Suprapubic skin (tissue), 4 donors: ENCODE measurements at regions not wholly inside any gene's neighbourhood (a gene's known extent, or its start where the extent isn't known, plus 50 kb on each side); places are given as distances from the start of the nearest gene placed in this dataset.

Experiments used
- DNase-seq, 2 donors: peaks; one replicate each; pipeline ENCODE4 v3.0.0-alpha.2; 2019; ENCODE audit warnings: low spot score in 2 of 2
- H3K27ac ChIP-seq: fragments of 200-600 bp; sonication (generic); one replicate; pipeline ENCODE4 v1.5.1; 2019
- H3K27me3 ChIP-seq: fragments of 200-600 bp; sonication (generic); one replicate; pipeline ENCODE4 v1.5.1; 2019
- H3K36me3 ChIP-seq: fragments of 200-600 bp; sonication (generic); one replicate; pipeline ENCODE4 v1.5.1; 2019
- H3K4me1 ChIP-seq: fragments of 200-600 bp; sonication (generic); one replicate; pipeline ENCODE4 v1.5.1; 2019
- H3K4me3 ChIP-seq: fragments of 200-600 bp; sonication (generic); one replicate; pipeline ENCODE4 v1.5.1; 2019; ENCODE audit warnings: mild to moderate bottlenecking
- H3K9me3 ChIP-seq: fragments of 200-600 bp; sonication (generic); one replicate; pipeline ENCODE4 v1.5.1; 2019
- EP300 ChIP-seq: sonication (generic); formaldehyde crosslinking; IDR thresholded peaks from one replicate; pipeline ENCODE4 v1.6.1; 2017; ENCODE audit warnings: antibody characterized with exemption
- POLR2A ChIP-seq, 2 donors: fragments of 450-650 bp; IDR thresholded peaks; one replicate each; pipeline ENCODE4 v1.6.1; 2017; ENCODE audit warnings: antibody characterized with exemption in 2 of 2, mild to moderate bottlenecking in 2 of 2, moderate library complexity in 2 of 2
- POLR2AphosphoS5 ChIP-seq, 3 donors: sonication (generic); formaldehyde crosslinking; IDR thresholded peaks; one replicate each; pipeline ENCODE4 v1.6.1; 2017; ENCODE audit warnings: antibody characterized with exemption in 3 of 3
- WGBS: methylation state at CpG from one replicate; pipeline ENCODE4 v1.1.5; 2018; 5-methylcytosine and 5-hydroxymethylcytosine counted together
- TF ChIP-seq, protein P1 (sequence below), 2 donors: fragments of 200-600 bp in 1 of 2; fragments of 450-650 bp in 1 of 2; sonication (generic) in 1 of 2; IDR thresholded peaks; one replicate each; pipeline ENCODE4 v1.5.1; 2016 to 2019; ENCODE audit warnings: antibody characterized with exemption in 2 of 2, mild to moderate bottlenecking in 1 of 2, moderate library complexity in 1 of 2

- Histone ChIP-seq H3K4me3 (no peak overlapping the region), H3K36me3 (no peaks in the 10 kb centered on the region), H3K9me3 (no peaks in the 10 kb centered on the region), H3K27ac (no peak overlapping the region), H3K27me3 (no peaks in the 10 kb centered on the region), H3K4me1 (no peaks in the 10 kb centered on the region)
- 49% methylated on average over 2 of the region's 2 CpGs for WGBS
- TF ChIP-seq EP300 (no peak), POLR2A (IDR thresholded peaks at IDR 0.05) (no peak), POLR2AphosphoS5 (IDR thresholded peaks at IDR 0.05) (no peak)
- TF ChIP-seq, protein P1, sequence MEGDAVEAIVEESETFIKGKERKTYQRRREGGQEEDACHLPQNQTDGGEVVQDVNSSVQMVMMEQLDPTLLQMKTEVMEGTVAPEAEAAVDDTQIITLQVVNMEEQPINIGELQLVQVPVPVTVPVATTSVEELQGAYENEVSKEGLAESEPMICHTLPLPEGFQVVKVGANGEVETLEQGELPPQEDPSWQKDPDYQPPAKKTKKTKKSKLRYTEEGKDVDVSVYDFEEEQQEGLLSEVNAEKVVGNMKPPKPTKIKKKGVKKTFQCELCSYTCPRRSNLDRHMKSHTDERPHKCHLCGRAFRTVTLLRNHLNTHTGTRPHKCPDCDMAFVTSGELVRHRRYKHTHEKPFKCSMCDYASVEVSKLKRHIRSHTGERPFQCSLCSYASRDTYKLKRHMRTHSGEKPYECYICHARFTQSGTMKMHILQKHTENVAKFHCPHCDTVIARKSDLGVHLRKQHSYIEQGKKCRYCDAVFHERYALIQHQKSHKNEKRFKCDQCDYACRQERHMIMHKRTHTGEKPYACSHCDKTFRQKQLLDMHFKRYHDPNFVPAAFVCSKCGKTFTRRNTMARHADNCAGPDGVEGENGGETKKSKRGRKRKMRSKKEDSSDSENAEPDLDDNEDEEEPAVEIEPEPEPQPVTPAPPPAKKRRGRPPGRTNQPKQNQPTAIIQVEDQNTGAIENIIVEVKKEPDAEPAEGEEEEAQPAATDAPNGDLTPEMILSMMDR (IDR thresholded peaks at IDR 0.05), result no peak
- no peak for DNase-seq
Observed at GRCh38 chr6:15962449-15962764, 166.5 kb upstream of the MYLIP start.

GRCh38 chr6:15961635-15962448 is 167.0 kb upstream of the MYLIP start:
- Histone ChIP-seq H3K27ac (no peak overlapping the region), H3K9me3 (no peaks in the 10 kb centered on the region), H3K4me3 (no peak overlapping the region), H3K4me1 (no peaks in the 10 kb centered on the region), H3K27me3 (no peaks in the 10 kb centered on the region), H3K36me3 (no peaks in the 10 kb centered on the region)
- no peak for DNase-seq
- 91% methylated on average over 3 of the region's 3 CpGs for WGBS
- TF ChIP-seq POLR2AphosphoS5 (IDR thresholded peaks at IDR 0.05) (no peak), EP300 (no peak), POLR2A (IDR thresholded peaks at IDR 0.05) (no peak)
- TF ChIP-seq, protein P1 (IDR thresholded peaks at IDR 0.05), result no peak

GRCh38 chr6:15960740-15961634 is 167.9 kb upstream of the MYLIP start:
- TF ChIP-seq EP300, result no peak
- no peak for TF ChIP-seq POLR2AphosphoS5 (IDR thresholded peaks at IDR 0.05)
- TF ChIP-seq, protein P1 (IDR thresholded peaks at IDR 0.05), result no peak
- TF ChIP-seq POLR2A (IDR thresholded peaks at IDR 0.05), result no peak
- H3K9me3 ChIP-seq, result no peaks in the 10 kb centered on the region
- H3K27ac ChIP-seq, result no peak overlapping the region
- no peak for DNase-seq
- no peaks in the 10 kb centered on the region for H3K36me3 ChIP-seq
- H3K4me3 ChIP-seq, result no peak overlapping the region
- WGBS, result 66% methylated on average over 7 of the region's 7 CpGs
- H3K27me3 ChIP-seq, result no peaks in the 10 kb centered on the region
- no peaks in the 10 kb centered on the region for H3K4me1 ChIP-seq

DNA sequence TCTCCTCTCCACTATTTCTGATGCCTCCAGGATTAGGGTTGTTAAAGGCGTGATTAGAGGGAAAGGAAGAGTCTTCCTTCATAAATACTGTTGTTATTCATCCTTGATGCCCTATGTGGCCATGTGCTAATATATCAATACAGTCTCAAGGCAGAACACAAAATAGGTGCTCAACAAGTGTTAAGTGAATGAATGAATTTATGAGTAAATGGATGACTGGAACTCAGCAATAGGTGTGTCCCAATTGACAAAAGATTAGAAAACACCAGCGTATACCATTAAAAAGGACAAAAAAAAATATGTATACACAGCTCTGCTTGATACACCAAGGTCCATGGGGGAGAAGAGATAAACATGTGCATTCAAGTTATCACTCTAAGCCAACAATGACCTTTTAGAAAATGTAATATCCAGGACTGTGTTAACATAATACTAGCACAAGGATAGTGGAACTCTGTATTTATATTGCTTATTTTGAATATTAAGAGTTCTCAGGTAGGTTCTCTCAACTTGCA is 171.2 kb upstream of the MYLIP start:
- H3K4me1 ChIP-seq, result peaks cover 16% of the 10 kb centered on the region
- WGBS, result 95% methylated on average over 2 of the region's 2 CpGs
- no peaks in the 10 kb centered on the region for H3K27me3 ChIP-seq
- no peak for TF ChIP-seq EP300
- no peak for TF ChIP-seq POLR2AphosphoS5 (IDR thresholded peaks at IDR 0.05)
- TF ChIP-seq, protein P1 (IDR thresholded peaks at IDR 0.05), result no peak
- TF ChIP-seq POLR2A (IDR thresholded peaks at IDR 0.05), result no peak
- H3K36me3 ChIP-seq, result no peaks in the 10 kb centered on the region
- no peak overlapping the region for H3K4me3 ChIP-seq
- no peak for DNase-seq
- H3K9me3 ChIP-seq, result no peaks in the 10 kb centered on the region
- no peak overlapping the region for H3K27ac ChIP-seq
